GM21825 (cell line): ENCODE measurements at regions not wholly inside any gene's neighbourhood (a gene's known extent, or its start where the extent isn't known, plus 50 kb on each side); places are given as distances from the start of the nearest gene placed in this dataset.
"Not testable (repeated sequence)": the region's sequence is repeated elsewhere in the genome, so short reads cannot be mapped to it uniquely, and the experiment has no call there.

Source experiments
- ATAC-seq: cut with Tn5 transposase; IDR thresholded peaks from one replicate; pipeline ENCODE4 v1.9.1; 2021; ENCODE audit warnings: mild to moderate bottlenecking, moderate library complexity; ENCODE audit not compliant: unreplicated experiment

DNA sequence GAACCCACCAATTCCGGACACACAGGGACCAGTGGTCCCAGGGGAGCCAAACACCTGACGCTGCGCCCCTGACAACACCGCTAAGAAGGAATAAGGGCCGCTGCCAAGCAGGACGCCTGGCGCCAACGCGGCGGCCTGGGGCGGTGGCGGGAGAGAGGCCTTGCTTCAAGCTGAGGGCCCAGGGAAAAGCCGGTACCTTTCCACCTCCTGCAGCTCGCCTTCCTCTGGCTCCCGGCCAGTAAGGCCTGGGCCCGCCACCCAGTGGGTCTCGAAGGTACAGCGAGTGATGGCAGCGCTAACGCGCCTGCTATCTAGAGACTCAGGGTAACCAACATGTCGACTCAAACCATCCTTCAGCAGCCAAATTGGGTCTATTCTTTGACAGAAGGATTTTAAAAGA lies 1074.1 kb downstream of the SI start:
- ATAC-seq = no peak

GRCh38 chr3:164003016-164003415 lies 1075.3 kb downstream of the SI start:
- not testable (repeated sequence) for ATAC-seq

GRCh38 chr3:163983940-163984339 lies 1094.4 kb downstream of the SI start:
- ATAC-seq = no peak

- no peak for ATAC-seq
Measured at GRCh38 chr3:163971861-163972260, 1106.4 kb downstream of the SI start.

DNA sequence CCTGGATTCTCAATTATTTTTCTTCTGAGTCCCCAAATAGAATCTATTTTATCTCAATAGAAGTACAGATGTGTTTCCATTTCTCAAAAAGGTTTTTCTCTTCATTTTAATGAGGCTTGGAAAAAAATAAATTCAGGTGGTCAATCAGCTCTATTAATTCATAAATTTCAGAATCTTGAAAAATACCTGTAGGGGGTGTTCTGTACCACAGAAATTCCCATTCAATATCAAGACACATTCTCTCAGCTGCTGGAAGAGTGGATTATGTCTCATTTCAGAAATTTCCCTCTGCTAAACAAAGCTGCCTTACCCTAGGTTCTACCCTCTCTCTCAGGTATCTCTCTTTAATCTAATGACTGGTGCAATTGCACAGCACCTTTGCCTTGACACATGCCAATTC lies 1121.2 kb downstream of the SI start:
- ATAC-seq = no peak

DNA sequence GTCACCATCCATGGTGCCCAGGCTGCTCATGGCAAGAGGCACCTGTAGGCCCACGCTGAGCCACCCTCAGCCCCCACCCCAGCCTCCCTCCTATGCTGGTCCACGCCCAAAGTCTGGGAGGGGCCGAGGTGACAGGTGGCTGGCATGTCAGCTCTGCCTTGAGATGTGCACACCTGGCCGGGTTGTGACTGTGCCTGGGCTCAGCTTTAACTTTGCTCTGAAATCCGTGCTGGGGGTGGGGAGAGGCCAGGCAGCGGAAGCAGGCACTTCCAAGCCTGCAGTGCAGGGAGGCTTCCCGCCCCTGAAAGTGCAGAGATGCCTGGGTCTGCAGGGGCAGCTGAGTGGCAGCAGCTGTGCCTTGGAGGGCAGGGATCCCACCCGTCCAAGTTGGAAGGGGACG lies 1124.8 kb downstream of the SI start:
- no peak for ATAC-seq

- ATAC-seq = no peak
Measured at GRCh38 chr3:163952499-163952898, 1125.8 kb downstream of the SI start.

GRCh38 chr3:163951397-163951987 lies 1126.8 kb downstream of the SI start:
- no peak for ATAC-seq

DNA sequence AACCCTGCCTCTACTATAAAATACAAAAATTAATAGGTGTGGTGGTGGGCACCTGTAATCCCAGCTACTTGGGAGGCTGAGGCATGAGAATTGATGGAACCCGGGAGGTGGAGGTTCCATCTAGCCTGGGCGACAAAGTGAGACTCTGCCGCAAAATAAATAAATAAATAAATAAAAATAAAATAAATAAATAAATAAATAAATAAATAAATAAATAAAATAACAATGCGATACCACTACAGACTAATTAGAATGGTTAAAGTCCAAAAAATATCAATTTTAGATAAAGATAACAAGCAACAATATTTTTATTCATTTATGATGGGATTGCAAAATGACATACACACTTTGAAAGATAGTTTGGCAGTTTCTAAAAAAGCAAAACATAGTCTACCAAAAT lies 1131.5 kb downstream of the SI start:
- ATAC-seq = no peak

GRCh38 chr3:163943664-163944063 lies 1134.6 kb downstream of the SI start:
- ATAC-seq = no peak

DNA sequence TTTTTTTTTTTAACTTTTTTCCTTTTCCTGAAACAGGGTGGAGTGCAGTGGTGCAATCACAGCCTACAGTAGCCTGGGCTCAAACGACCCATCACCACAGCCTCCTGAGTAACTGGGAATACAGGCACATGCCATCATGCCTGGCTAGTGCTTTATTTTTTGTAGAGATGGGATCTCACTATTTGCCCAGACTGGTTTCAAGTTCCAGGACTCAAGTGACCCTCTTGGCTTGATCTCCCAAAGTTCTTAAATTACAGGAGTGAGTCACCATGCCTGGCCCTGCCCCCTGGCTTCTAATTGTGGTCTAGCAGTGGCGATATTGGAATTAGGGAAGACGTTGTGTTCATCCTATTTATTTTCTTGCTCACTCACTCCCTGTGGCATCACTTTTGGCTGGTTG lies 1138.4 kb downstream of the SI start:
- no peak for ATAC-seq

DNA sequence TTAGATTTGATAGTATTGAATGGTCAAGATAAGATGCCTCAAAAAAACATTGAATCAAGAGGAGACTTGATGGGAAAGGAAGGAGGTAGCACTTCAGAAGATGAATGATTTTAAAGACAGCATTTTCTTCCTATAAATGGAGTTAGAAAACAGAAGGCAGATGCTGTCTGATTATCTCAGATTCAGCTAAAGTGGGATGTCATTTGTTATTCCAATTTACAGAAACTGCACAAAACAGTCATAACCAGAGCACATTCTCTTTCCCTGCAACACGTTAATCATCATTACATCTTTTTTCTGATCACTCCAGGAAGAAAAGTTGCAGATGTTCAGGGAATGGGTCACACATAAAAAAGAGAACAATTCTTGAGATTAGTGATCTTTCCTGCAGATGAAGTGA lies 1141.8 kb downstream of the SI start:
- ATAC-seq = no peak

DNA sequence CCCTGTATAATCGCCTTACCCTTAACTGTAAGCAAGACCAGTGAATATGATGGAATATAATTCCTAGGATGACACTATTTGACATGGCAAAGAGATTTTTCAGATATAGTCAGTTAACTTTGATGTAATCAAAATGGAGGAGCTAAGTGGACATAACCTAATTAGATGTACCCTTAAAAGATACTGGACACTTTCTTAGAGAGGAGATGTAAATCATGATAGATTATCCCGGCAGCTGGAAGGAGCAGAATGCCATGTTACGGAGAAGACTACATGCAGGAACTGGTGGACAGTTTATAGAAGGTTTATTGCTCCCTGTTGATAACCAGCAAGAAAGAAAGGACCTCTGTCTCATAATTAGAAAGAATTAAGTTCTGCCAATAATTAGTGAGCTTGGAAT lies 1142.9 kb downstream of the SI start:
- ATAC-seq = no peak

- no peak for ATAC-seq
Measured at GRCh38 chr3:163929069-163929652, 1149.1 kb downstream of the SI start.

DNA sequence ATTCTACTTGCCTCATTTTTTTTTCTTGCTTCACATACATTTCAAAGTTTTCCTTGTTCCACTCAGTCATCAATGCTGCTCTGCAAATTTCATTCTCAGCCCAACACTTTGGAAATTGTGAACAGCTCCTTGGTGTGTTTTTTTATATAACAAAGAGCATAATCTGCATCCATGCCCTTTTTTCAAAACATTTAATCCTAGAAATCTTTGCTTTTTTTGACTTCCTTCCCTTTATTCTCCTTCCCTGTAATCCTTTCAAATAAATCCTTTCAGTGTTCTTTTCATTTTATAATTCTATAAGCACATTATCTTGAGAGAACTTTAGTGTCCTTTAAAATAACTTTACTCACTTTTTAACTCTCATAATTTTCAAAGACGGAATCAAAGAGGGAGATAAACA lies 1150.8 kb downstream of the SI start:
- ATAC-seq = no peak

- no peak for ATAC-seq
Measured at GRCh38 chr3:163924600-163924999, 1153.7 kb downstream of the SI start.

GRCh38 chr3:163919154-163919553 lies 1159.1 kb downstream of the SI start:
- ATAC-seq = no peak

GRCh38 chr3:163916596-163917560 lies 1161.4 kb downstream of the SI start:
- no peak for ATAC-seq

DNA sequence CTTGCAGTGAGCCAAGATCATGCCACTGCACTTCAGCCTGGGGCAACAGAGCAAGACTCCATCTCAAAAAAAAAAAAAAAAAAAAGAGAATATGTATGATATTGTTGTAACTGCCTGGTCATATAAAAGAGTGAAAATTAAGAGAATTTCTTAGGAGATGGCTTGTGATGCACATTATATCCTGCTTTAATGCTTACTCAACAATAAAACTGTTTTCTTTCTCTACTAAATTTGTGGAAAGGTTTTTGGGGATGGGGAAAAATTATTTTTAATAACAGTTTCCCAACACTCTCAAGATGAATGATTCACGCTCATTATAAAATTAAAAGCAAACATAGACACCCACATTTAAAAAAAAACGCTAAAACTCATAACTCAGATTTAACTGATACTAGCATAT lies 1163.0 kb downstream of the SI start:
- ATAC-seq = no peak

GRCh38 chr3:163914567-163914966 lies 1163.7 kb downstream of the SI start:
- ATAC-seq = no peak

- no peak for ATAC-seq
Measured at GRCh38 chr3:163891771-163892170, 1186.5 kb downstream of the SI start.

DNA sequence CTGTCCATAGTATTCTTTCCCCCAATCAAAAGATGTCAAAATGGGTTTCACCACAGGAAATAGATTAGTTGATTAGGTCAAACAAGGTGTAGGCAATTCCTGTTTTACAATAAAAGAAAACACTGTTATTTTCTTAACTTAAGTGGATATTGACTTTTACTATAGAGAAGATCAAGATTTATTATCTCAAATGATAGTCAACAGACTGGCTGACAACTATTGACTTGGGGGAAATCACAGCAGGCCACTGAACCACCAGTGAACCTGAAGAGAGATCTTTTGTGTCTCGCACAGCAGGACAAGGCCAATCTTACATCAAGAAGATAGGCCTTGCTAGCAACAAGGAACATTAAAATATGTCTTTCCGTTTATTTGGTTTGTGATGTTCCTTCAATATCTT lies 1187.6 kb downstream of the SI start:
- no peak for ATAC-seq
